GM12873 (cell line): ENCODE measurements at regions not wholly inside any gene's neighbourhood (a gene's known extent, or its start where the extent isn't known, plus 50 kb on each side); places are given as distances from the start of the nearest gene placed in this dataset.

Source experiments
- CTCF ChIP-seq: IDR thresholded peaks from 2 replicates; pipeline ENCODE4 v1.5.1; 2012; ENCODE audit warnings: low read depth, mild to moderate bottlenecking, moderate library complexity, low read length, control low read depth; ENCODE audit not compliant: insufficient read depth; ENCODE audit errors: missing control alignments

- TF ChIP-seq CTCF = no peak
Measured at GRCh38 chr7:131879424-131879823, 323.0 kb upstream of the PODXL start.

- no peak for TF ChIP-seq CTCF
Measured at GRCh38 chr7:131878777-131879176, 322.3 kb upstream of the PODXL start.

- no peak for TF ChIP-seq CTCF
Measured at GRCh38 chr7:131873581-131873980, 317.2 kb upstream of the PODXL start.

GRCh38 chr7:131869986-131870385, 313.6 kb upstream of the PODXL start:
- no peak for TF ChIP-seq CTCF

- TF ChIP-seq CTCF = no peak
Measured at GRCh38 chr7:131869169-131869844, 312.9 kb upstream of the PODXL start.

GRCh38 chr7:131867461-131867860, 311.0 kb upstream of the PODXL start:
- no peak for TF ChIP-seq CTCF

GRCh38 chr7:131865911-131866310, 309.5 kb upstream of the PODXL start:
- TF ChIP-seq CTCF = no peak
